Keratinocyte (primary cell): ENCODE measurements at regions not wholly inside any gene's neighbourhood (a gene's known extent, or its start where the extent isn't known, plus 50 kb on each side); places are given as distances from the start of the nearest gene placed in this dataset.

ENCODE experiments used
- DNase-seq: peaks from one replicate; pipeline ENCODE4 v3.0.0-alpha.2; 2011; ENCODE audit warnings: low read depth, missing footprints, low spot score
- FAIRE-seq: peaks from 2 replicates; lab custom pipeline; 2011; peaks lifted over from hg19 to GRCh38; lab: Jason Lieb, UNC
- H2AFZ ChIP-seq: 2 replicates; pipeline ENCODE4 v1.6.0; 2012; ENCODE audit warnings: low read length, control low read depth, inconsistent platforms; ENCODE audit not compliant: control insufficient read depth
- H3K27ac ChIP-seq: 2 replicates; pipeline ENCODE4 v1.5.1; 2011; ENCODE audit warnings: low read length; ENCODE audit not compliant: control insufficient read depth, insufficient read depth
- H3K27me3 ChIP-seq: 3 replicates; pipeline ENCODE4 v1.6.0; 2011; ENCODE audit warnings: low read length; ENCODE audit not compliant: control insufficient read depth, insufficient read depth; ENCODE audit errors: extremely low read depth
- H3K36me3 ChIP-seq, 2 experiments: 2 replicates in 1 of 2; 3 replicates in 1 of 2; pipeline ENCODE4 v1.5.1; 2011; ENCODE audit warnings: low read length in 2 of 2, mild to moderate bottlenecking in 1 of 2; ENCODE audit not compliant: control insufficient read depth in 2 of 2, insufficient read depth in 2 of 2; ENCODE audit errors: extremely low read depth in 1 of 2
- H3K4me1 ChIP-seq: 3 replicates; pipeline ENCODE4 v1.5.1; 2011; ENCODE audit warnings: low read length; ENCODE audit not compliant: control insufficient read depth, insufficient read depth; ENCODE audit errors: extremely low read depth
- H3K4me2 ChIP-seq: 3 replicates; pipeline ENCODE4 v1.6.0; 2011; ENCODE audit warnings: low read depth, low read length; ENCODE audit not compliant: control insufficient read depth, insufficient read depth; ENCODE audit errors: extremely low read depth
- H3K4me3 ChIP-seq, 3 experiments: fragments of 200-600 bp in 1 of 3; sonication (generic) in 1 of 3; 2 replicates in 2 of 3; 3 replicates in 1 of 3; pipeline ENCODE4 v1.5.1; 2011 to 2016; ENCODE audit warnings: low read length in 3 of 3, mild to moderate bottlenecking in 3 of 3, control low read depth in 2 of 3, inconsistent platforms in 1 of 3, low read depth in 1 of 3, mixed read lengths in 1 of 3, mixed run types in 1 of 3, moderate library complexity in 1 of 3; ENCODE audit not compliant: control insufficient read depth in 2 of 3, insufficient read depth in 2 of 3; ENCODE audit errors: extremely low read depth in 1 of 3
- H3K79me2 ChIP-seq: 2 replicates; pipeline ENCODE4 v1.6.0; 2012; ENCODE audit warnings: low read length; ENCODE audit not compliant: control insufficient read depth, insufficient read depth
- H3K9ac ChIP-seq: 3 replicates; pipeline ENCODE4 v1.6.0; 2011; ENCODE audit warnings: low read length; ENCODE audit not compliant: control insufficient read depth, insufficient read depth; ENCODE audit errors: extremely low read depth
- H3K9me1 ChIP-seq: 3 replicates; pipeline ENCODE4 v1.6.0; 2011; ENCODE audit warnings: low read length; ENCODE audit not compliant: control insufficient read depth, insufficient read depth; ENCODE audit errors: extremely low read depth
- H3K9me3 ChIP-seq: 2 replicates; pipeline ENCODE4 v1.5.1; 2012; ENCODE audit warnings: low read depth, low read length; ENCODE audit not compliant: control insufficient read depth
- H4K20me1 ChIP-seq: 3 replicates; pipeline ENCODE4 v1.6.0; 2011; ENCODE audit warnings: low read length; ENCODE audit not compliant: control insufficient read depth, insufficient read depth; ENCODE audit errors: extremely low read depth
- CTCF ChIP-seq, 3 experiments: IDR thresholded peaks in 1 of 3; conservative IDR thresholded peaks in 1 of 3; optimal IDR thresholded peaks in 1 of 3; 2 replicates in 2 of 3; 3 replicates in 1 of 3; pipeline versions ENCODE3 to v1.5.1; 2011; ENCODE audit warnings: low read length in 3 of 3, mild to moderate bottlenecking in 3 of 3, moderate library complexity in 2 of 3, control low read depth in 1 of 3, inconsistent platforms in 1 of 3; ENCODE audit not compliant: insufficient read depth in 2 of 3; ENCODE audit errors: extremely low read depth in 1 of 3
- EZH2 ChIP-seq: IDR thresholded peaks from one replicate; pipeline ENCODE4 v1.6.1; 2012; ENCODE audit warnings: inconsistent platforms, mild to moderate bottlenecking, low read length, moderate library complexity
- dilution Hi-C: fragments of 300-500 bp; cut with MboI; formaldehyde crosslinking; loops from one replicate; pipeline ENCODE4 v1.7.0; 2020; ENCODE audit warnings: low sequenced_read_pairs; ENCODE audit not compliant: extremely low pct_ligation_motif_present

GRCh38 chr2:19409046-19409445, 50.6 kb upstream of the OSR1 start:
- H3K4me1 ChIP-seq: no peaks in the 10 kb centered on the region
- no peak overlapping the region for H3K27ac ChIP-seq
- no peak overlapping the region for H3K4me3 ChIP-seq
- no peaks in the 10 kb centered on the region for H3K27me3 ChIP-seq
- H3K36me3 ChIP-seq: no peaks in the 10 kb centered on the region
- no peaks in the 10 kb centered on the region for H3K9me3 ChIP-seq
- no peak overlapping the region for H2AFZ ChIP-seq
- dilution Hi-C loops: no loop called here
- no peak for TF ChIP-seq EZH2
- no peak for TF ChIP-seq CTCF (optimal IDR thresholded peaks at IDR 0.05 in 1 of 3, IDR thresholded peaks at IDR 0.05 in 1 of 3, conservative IDR thresholded peaks at IDR 0.05 in 1 of 3; ENCODE audit: extremely low read depth in 1 of 3, insufficient read depth in 2 of 3, low read length in 3 of 3)
- no peak overlapping the region for H3K4me2 ChIP-seq
- H3K9me1 ChIP-seq: no peaks in the 10 kb centered on the region
- H3K79me2 ChIP-seq: no peaks in the 10 kb centered on the region
- no peak for FAIRE-seq
- H3K9ac ChIP-seq: no peak overlapping the region
- H4K20me1 ChIP-seq: no peaks in the 10 kb centered on the region
- DNase-seq: no peak

GRCh38 chr2:19408592-19408991, 50.2 kb upstream of the OSR1 start:
- TF ChIP-seq CTCF (optimal IDR thresholded peaks at IDR 0.05 in 1 of 3, IDR thresholded peaks at IDR 0.05 in 1 of 3, conservative IDR thresholded peaks at IDR 0.05 in 1 of 3; ENCODE audit: extremely low read depth in 1 of 3, insufficient read depth in 2 of 3, low read length in 3 of 3): no peak
- TF ChIP-seq EZH2: no peak
- no peak for DNase-seq
- H3K9me3 ChIP-seq: no peaks in the 10 kb centered on the region
- no peaks in the 10 kb centered on the region for H3K9me1 ChIP-seq
- no peak for FAIRE-seq
- no peaks in the 10 kb centered on the region for H3K27me3 ChIP-seq
- H3K4me2 ChIP-seq: no peak overlapping the region
- H3K79me2 ChIP-seq: no peaks in the 10 kb centered on the region
- H3K4me1 ChIP-seq: no peaks in the 10 kb centered on the region
- H3K27ac ChIP-seq: no peak overlapping the region
- dilution Hi-C loops: no loop called here
- no peaks in the 10 kb centered on the region for H3K36me3 ChIP-seq
- H3K9ac ChIP-seq: no peak overlapping the region
- no peaks in the 10 kb centered on the region for H4K20me1 ChIP-seq
- no peak overlapping the region for H2AFZ ChIP-seq
- H3K4me3 ChIP-seq: no peak overlapping the region
